H1 (cell line): ENCODE measurements at regions not wholly inside any gene's neighbourhood (a gene's known extent, or its start where the extent isn't known, plus 50 kb on each side); places are given as distances from the start of the nearest gene placed in this dataset.

Experiments
- CTCF ChIA-PET: fragments of 300-600 bp; sonication (Branson Sonifier 250); formaldehyde crosslinking; loops from one replicate; lab custom pipeline; 2021; ENCODE audit not compliant: partially characterized antibody; lab: Charles Lee
- POLR2A ChIA-PET: fragments of 300-600 bp; sonication (Branson Sonifier 250); formaldehyde crosslinking; loops from one replicate; lab custom pipeline; 2021; ENCODE audit warnings: inconsistent platforms; ENCODE audit not compliant: partially characterized antibody; lab: Charles Lee
- DNase-seq, 2 experiments: peaks; one replicate each; pipeline versions ENCODE4 v3.0.0 to v3.0.0-alpha.2; 2010 to 2022; ENCODE audit warnings: low spot score in 2 of 2, low read depth in 1 of 2, mixed read lengths in 1 of 2
- FAIRE-seq: peaks from 2 replicates; lab custom pipeline; 2011; peaks lifted over from hg19 to GRCh38; lab: Jason Lieb, UNC
- H2AFZ ChIP-seq: 2 replicates; pipeline ENCODE4 v1.8.1; 2012; ENCODE audit warnings: low read length, inconsistent platforms
- H2AK5ac ChIP-seq: 2 replicates; pipeline ENCODE4 v1.6.1; 2013; ENCODE audit warnings: low read depth, low read length
- H2BK120ac ChIP-seq: replicated peaks from 2 replicates; pipeline ENCODE3; 2013; ENCODE audit warnings: low read depth, low read length, inconsistent platforms
- H2BK12ac ChIP-seq: 2 replicates; pipeline ENCODE4 v1.6.1; 2013; ENCODE audit warnings: low read depth, low read length
- H2BK15ac ChIP-seq: 2 replicates; pipeline ENCODE4 v1.6.1; 2013; ENCODE audit warnings: low read length
- H2BK20ac ChIP-seq: 2 replicates; pipeline ENCODE4 v1.6.1; 2013; ENCODE audit warnings: low read length
- H2BK5ac ChIP-seq: 2 replicates; pipeline ENCODE4 v1.6.1; 2013; ENCODE audit warnings: low read depth, low read length
- H3K14ac ChIP-seq: 2 replicates; pipeline ENCODE4 v1.6.1; 2013; ENCODE audit warnings: inconsistent platforms; ENCODE audit not compliant: insufficient read length
- H3K18ac ChIP-seq: 2 replicates; pipeline ENCODE4 v1.6.1; 2013; ENCODE audit warnings: low read length; ENCODE audit errors: extremely low read depth
- H3K23ac ChIP-seq: 2 replicates; pipeline ENCODE4 v1.6.1; 2013; ENCODE audit warnings: inconsistent platforms; ENCODE audit not compliant: insufficient read length
- H3K23me2 ChIP-seq: 2 replicates; pipeline ENCODE4 v1.6.1; 2013; ENCODE audit warnings: low read depth, low read length
- H3K27ac ChIP-seq: 2 replicates; pipeline ENCODE4 v1.6.1; 2011; ENCODE audit warnings: low read depth, low read length, inconsistent platforms
- H3K27me3 ChIP-seq, 4 experiments: replicated peaks in 1 of 4; 1 replicate in 1 of 4; 2 replicates in 3 of 4; pipeline versions ENCODE4 v1.6.1 to v1.8.1; 2011 to 2013; ENCODE audit warnings: low read length in 3 of 4, mild to moderate bottlenecking in 3 of 4, inconsistent platforms in 2 of 4, mixed read lengths in 2 of 4, moderate library complexity in 1 of 4; ENCODE audit not compliant: control insufficient read depth in 3 of 4, insufficient read depth in 3 of 4; ENCODE audit errors: extremely low read depth in 1 of 4
- H3K36me3 ChIP-seq, 4 experiments: 2 replicates each; pipeline versions ENCODE4 v1.6.1 to v1.8.1; 2011 to 2013; ENCODE audit warnings: mild to moderate bottlenecking in 4 of 4, low read length in 3 of 4, moderate library complexity in 2 of 4, control low read depth in 1 of 4, inconsistent platforms in 1 of 4; ENCODE audit not compliant: insufficient read depth in 4 of 4, control insufficient read depth in 2 of 4
- H3K4ac ChIP-seq: replicated peaks from 2 replicates; pipeline ENCODE3; 2013; ENCODE audit warnings: low read length, low read depth, mixed read lengths, inconsistent platforms; ENCODE audit not compliant: insufficient read length
- H3K4me1 ChIP-seq, 4 experiments: replicated peaks in 1 of 4; 1 replicate in 1 of 4; 2 replicates in 3 of 4; pipeline versions ENCODE4 v1.6.1 to v1.8.1; 2011 to 2013; ENCODE audit warnings: low read length in 3 of 4, inconsistent platforms in 2 of 4, mixed read lengths in 1 of 4; ENCODE audit not compliant: insufficient read depth in 4 of 4, control insufficient read depth in 3 of 4
- H3K4me2 ChIP-seq, 2 experiments: 2 replicates each; pipeline versions ENCODE4 v1.6.1 to v1.8.1; 2011 to 2013; ENCODE audit warnings: low read depth in 2 of 2, low read length in 2 of 2, control low read depth in 1 of 2, inconsistent platforms in 1 of 2, mild to moderate bottlenecking in 1 of 2; ENCODE audit not compliant: insufficient read depth in 1 of 2
- H3K4me3 ChIP-seq, 4 experiments: fragments of 200-600, 300-600 bp in 1 of 4; sonication (generic), shearing (Covaris generic), sonication (Bioruptor Twin) in 1 of 4; 2 replicates each; pipeline versions ENCODE4 v1.5.1 to v1.8.1; 2011 to 2016; ENCODE audit warnings: low read length in 4 of 4, low read depth in 3 of 4, control low read depth in 2 of 4, inconsistent platforms in 2 of 4, mild to moderate bottlenecking in 2 of 4, mixed read lengths in 1 of 4, moderate library complexity in 1 of 4; ENCODE audit not compliant: insufficient read depth in 2 of 4; ENCODE audit errors: extremely low read depth in 1 of 4
- H3K56ac ChIP-seq: replicated peaks from 2 replicates; pipeline ENCODE3; 2013; ENCODE audit warnings: low read depth, mild to moderate bottlenecking, mixed read lengths, low read length, inconsistent platforms; ENCODE audit not compliant: insufficient read length
- H3K79me1 ChIP-seq: 2 replicates; pipeline ENCODE4 v1.6.1; 2013; ENCODE audit warnings: low read depth, low read length, control low read depth
- H3K79me2 ChIP-seq, 2 experiments: 2 replicates each; pipeline versions ENCODE4 v1.6.1 to v1.8.1; 2012 to 2013; ENCODE audit warnings: low read length in 2 of 2, mild to moderate bottlenecking in 2 of 2, inconsistent platforms in 1 of 2; ENCODE audit not compliant: insufficient read depth in 2 of 2, control insufficient read depth in 1 of 2
- H3K9ac ChIP-seq, 4 experiments: replicated peaks in 1 of 4; 1 replicate in 1 of 4; 2 replicates in 3 of 4; pipeline versions ENCODE4 v1.6.1 to v1.8.1; 2011 to 2013; ENCODE audit warnings: low read depth in 3 of 4, low read length in 3 of 4, control low read depth in 2 of 4, mild to moderate bottlenecking in 2 of 4, moderate library complexity in 2 of 4, inconsistent platforms in 1 of 4; ENCODE audit errors: extremely low read depth in 1 of 4
- H3K9me3 ChIP-seq, 2 experiments: 2 replicates each; pipeline versions ENCODE4 v1.6.1 to v1.8.1; 2012 to 2013; ENCODE audit warnings: mild to moderate bottlenecking in 2 of 2, moderate library complexity in 2 of 2, control low read depth in 1 of 2, inconsistent platforms in 1 of 2, low read depth in 1 of 2, low read length in 1 of 2, mixed read lengths in 1 of 2; ENCODE audit not compliant: insufficient read depth in 2 of 2
- H4K20me1 ChIP-seq, 2 experiments: replicated peaks in 1 of 2; 2 replicates each; pipeline versions ENCODE3 to v1.8.1; 2011 to 2013; ENCODE audit warnings: inconsistent platforms in 2 of 2, low read length in 2 of 2, mild to moderate bottlenecking in 1 of 2; ENCODE audit not compliant: insufficient read depth in 2 of 2, control insufficient read depth in 1 of 2
- H4K5ac ChIP-seq: 2 replicates; pipeline ENCODE4 v1.6.1; 2013; ENCODE audit warnings: low read length, low read depth, mixed read lengths, inconsistent platforms; ENCODE audit not compliant: insufficient read length
- H4K8ac ChIP-seq: 2 replicates; pipeline ENCODE4 v1.8.0; 2013; ENCODE audit warnings: mild to moderate bottlenecking, moderate library complexity, low read length, inconsistent platforms; ENCODE audit not compliant: insufficient read depth; ENCODE audit errors: extremely low read depth
- H4K91ac ChIP-seq: replicated peaks from 2 replicates; pipeline ENCODE3; 2013; ENCODE audit warnings: low read length, mixed read lengths, inconsistent platforms; ENCODE audit not compliant: insufficient read length
- BRCA1 ChIP-seq: IDR thresholded peaks from 2 replicates; pipeline ENCODE4 v1.6.1; 2012; ENCODE audit warnings: low read depth, low read length, improper control_type of control experiment
- HDAC2 ChIP-seq, 2 experiments: fragments of 300-600 bp in 1 of 2; sonication (generic) in 1 of 2; IDR thresholded peaks; 2 replicates each; pipeline ENCODE4 v1.6.1; 2011 to 2012; ENCODE audit warnings: low read depth in 2 of 2, low read length in 2 of 2, mild to moderate bottlenecking in 2 of 2, moderate library complexity in 2 of 2, borderline replicate concordance in 1 of 2, inconsistent platforms in 1 of 2
- HDAC6 ChIP-seq: IDR thresholded peaks from one replicate; pipeline ENCODE4 v1.7.1; 2012; ENCODE audit warnings: low read depth, mild to moderate bottlenecking, inconsistent platforms, low read length, moderate library complexity
- NRF1 ChIP-seq: IDR thresholded peaks from 2 replicates; pipeline ENCODE4 v1.6.1; 2011; ENCODE audit warnings: mild to moderate bottlenecking, low read depth, low read length, improper control_type of control experiment
- POLR2AphosphoS5 ChIP-seq: IDR thresholded peaks from 2 replicates; pipeline ENCODE4 v1.6.1; 2011; ENCODE audit warnings: low read depth, low read length
- RFX5 ChIP-seq: IDR thresholded peaks from 2 replicates; pipeline ENCODE4 v1.6.1; 2011; ENCODE audit warnings: low read depth, low read length, improper control_type of control experiment, borderline replicate concordance
- SIRT6 ChIP-seq: IDR thresholded peaks from one replicate; pipeline ENCODE4 v1.7.1; 2012; ENCODE audit warnings: low read length, inconsistent platforms
- SP1 ChIP-seq: IDR thresholded peaks from 2 replicates; pipeline ENCODE4 v1.6.1; 2011; ENCODE audit warnings: low read depth, low read length
- SP4 ChIP-seq: IDR thresholded peaks from 2 replicates; pipeline ENCODE4 v1.6.1; 2012; ENCODE audit warnings: low read length, inconsistent platforms
- TBP ChIP-seq: IDR thresholded peaks from 2 replicates; pipeline ENCODE4 v1.6.1; 2011; ENCODE audit warnings: low read depth, low read length, improper control_type of control experiment
- ZNF274 ChIP-seq: IDR thresholded peaks from 2 replicates; pipeline ENCODE4 v1.7.0; 2012; ENCODE audit warnings: low read length, borderline replicate concordance; ENCODE audit errors: extremely low read depth
- WGBS, 2 experiments: shearing (Covaris generic) in 1 of 2; methylation state at CpG; one replicate each; pipeline versions ENCODE4 v1.1.6 to v1.1.7; 2013 to 2015; ENCODE audit warnings: low lambda C conversion rate in 2 of 2, mixed read lengths in 2 of 2, inconsistent platforms in 1 of 2, low coverage in 1 of 2, missing lambda C conversion rate in 1 of 2; ENCODE audit not compliant: insufficient replicate concordance in 2 of 2, insufficient coverage in 1 of 2, insufficient read length in 1 of 2; ENCODE audit errors: extremely low coverage in 1 of 2, missing lambda C conversion rate in 1 of 2; 5-methylcytosine and 5-hydroxymethylcytosine counted together
- TF ChIP-seq, protein P1 (sequence below): IDR thresholded peaks from 2 replicates; pipeline ENCODE4 v1.6.1; 2012; ENCODE audit warnings: low read length, inconsistent platforms
- TF ChIP-seq, protein P2 (sequence below): IDR thresholded peaks from 2 replicates; pipeline ENCODE4 v1.6.1; 2011; ENCODE audit warnings: low read length, improper control_type of control experiment

DNA sequence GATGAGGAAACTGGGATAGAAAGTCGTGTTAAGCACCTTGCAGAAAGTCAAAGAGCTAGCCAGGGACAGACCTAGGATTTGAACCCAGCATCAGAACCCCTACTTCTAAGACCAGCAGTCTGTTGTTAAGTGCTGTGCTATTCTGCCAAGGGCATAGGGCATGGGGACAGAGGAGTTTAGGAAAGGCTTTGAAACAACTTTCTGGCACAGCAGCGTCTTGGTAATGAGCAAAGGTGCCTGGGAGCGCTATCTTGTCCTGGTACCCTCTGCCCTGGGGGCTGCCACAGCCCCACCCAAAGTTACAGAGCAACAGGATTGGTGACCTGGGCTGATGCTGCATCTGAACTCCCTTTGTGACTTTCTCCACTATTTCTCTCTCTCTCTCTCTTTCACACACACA is 1108.1 kb downstream of the BCL11B start:
- Histone ChIP-seq H2BK120ac (no peak overlapping the region), H3K4me2 (no peak overlapping the region), H3K27ac (no peak overlapping the region), H2BK20ac (no peak overlapping the region), H3K27me3 (no peaks in the 10 kb centered on the region), H3K23ac (no peak overlapping the region), H3K4me3 (no peak overlapping the region), H3K18ac (no peak overlapping the region), H2BK5ac (no peak overlapping the region), H2BK12ac (no peak overlapping the region), H3K56ac (no peak overlapping the region), H2BK15ac (no peak overlapping the region), H3K4me1 (peaks cover 0 to 3% (median under 1%) of the 10 kb centered on the region in 4 experiments; a peak in 2 of 7 replicates), H3K79me2 (no peaks in the 10 kb centered on the region), H3K23me2 (no peaks in the 10 kb centered on the region), H4K5ac (no peak overlapping the region), H3K9ac (no peak overlapping the region), H3K79me1 (no peaks in the 10 kb centered on the region), H4K8ac (no peak overlapping the region), H4K20me1 (no peaks in the 10 kb centered on the region), H2AK5ac (no peak overlapping the region; the same call in 1 of the 2 replicates), H4K91ac (no peak overlapping the region), H3K36me3 (no peaks in the 10 kb centered on the region), H3K4ac (no peak overlapping the region), H3K9me3 (no peaks in the 10 kb centered on the region), H2AFZ (no peak overlapping the region), H3K14ac (no peak overlapping the region)
- ChIA-PET CTCF (interaction anchor here (2.2 kb wide), 1 partner anchor 9 kb away, joined by 9 read pairs; no protein-coding TSS in a partner anchor), POLR2A (no interaction called here)
- DNase-seq (no peak), FAIRE-seq (no peak)
- 56% methylated on average over 3 of the region's 3 CpGs; no CpG with 5 or more reads in 1 of the 2 experiments for WGBS, 2 experiments
- TF ChIP-seq HDAC6: no peak
- no peak for TF ChIP-seq TBP
- no peak for TF ChIP-seq POLR2AphosphoS5
- TF ChIP-seq ZNF274: no peak
- TF ChIP-seq SP1: no peak
- TF ChIP-seq BRCA1: no peak
- no peak for TF ChIP-seq SIRT6
- TF ChIP-seq, protein P1, sequence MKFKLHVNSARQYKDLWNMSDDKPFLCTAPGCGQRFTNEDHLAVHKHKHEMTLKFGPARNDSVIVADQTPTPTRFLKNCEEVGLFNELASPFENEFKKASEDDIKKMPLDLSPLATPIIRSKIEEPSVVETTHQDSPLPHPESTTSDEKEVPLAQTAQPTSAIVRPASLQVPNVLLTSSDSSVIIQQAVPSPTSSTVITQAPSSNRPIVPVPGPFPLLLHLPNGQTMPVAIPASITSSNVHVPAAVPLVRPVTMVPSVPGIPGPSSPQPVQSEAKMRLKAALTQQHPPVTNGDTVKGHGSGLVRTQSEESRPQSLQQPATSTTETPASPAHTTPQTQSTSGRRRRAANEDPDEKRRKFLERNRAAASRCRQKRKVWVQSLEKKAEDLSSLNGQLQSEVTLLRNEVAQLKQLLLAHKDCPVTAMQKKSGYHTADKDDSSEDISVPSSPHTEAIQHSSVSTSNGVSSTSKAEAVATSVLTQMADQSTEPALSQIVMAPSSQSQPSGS: no peak
- TF ChIP-seq RFX5: no peak
- no peak for TF ChIP-seq NRF1
- TF ChIP-seq HDAC2 (IDR thresholded peaks at IDR 0.05; ENCODE audit: borderline replicate concordance in 1 of 2, low read depth in 2 of 2, low read length in 2 of 2): no peak
- TF ChIP-seq, protein P2, sequence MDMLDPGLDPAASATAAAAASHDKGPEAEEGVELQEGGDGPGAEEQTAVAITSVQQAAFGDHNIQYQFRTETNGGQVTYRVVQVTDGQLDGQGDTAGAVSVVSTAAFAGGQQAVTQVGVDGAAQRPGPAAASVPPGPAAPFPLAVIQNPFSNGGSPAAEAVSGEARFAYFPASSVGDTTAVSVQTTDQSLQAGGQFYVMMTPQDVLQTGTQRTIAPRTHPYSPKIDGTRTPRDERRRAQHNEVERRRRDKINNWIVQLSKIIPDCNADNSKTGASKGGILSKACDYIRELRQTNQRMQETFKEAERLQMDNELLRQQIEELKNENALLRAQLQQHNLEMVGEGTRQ: no peak
- TF ChIP-seq SP4: no peak
